Glutamatergic neuron (in vitro differentiated cells): ENCODE measurements at regions not wholly inside any gene's neighbourhood (a gene's known extent, or its start where the extent isn't known, plus 50 kb on each side); places are given as distances from the start of the nearest gene placed in this dataset.
"Not testable (repeated sequence)": the region's sequence is repeated elsewhere in the genome, so short reads cannot be mapped to it uniquely, and the experiment has no call there.

Experiments used
- DNase-seq: peaks from one replicate; pipeline ENCODE4 v3.0.0; 2022
- H3K27ac Mint-ChIP-seq: one replicate; pipeline ENCODE4 v1.8.0; 2020; ENCODE audit warnings: mild to moderate bottlenecking, mixed read lengths, inconsistent platforms; ENCODE audit not compliant: unreplicated experiment
- H3K27me3 Mint-ChIP-seq: one replicate; pipeline ENCODE4 v1.8.0; 2020; ENCODE audit warnings: mild to moderate bottlenecking, moderate library complexity, mixed read lengths, inconsistent platforms; ENCODE audit not compliant: unreplicated experiment
- H3K36me3 Mint-ChIP-seq: one replicate; pipeline ENCODE4 v1.8.0; 2020; ENCODE audit warnings: mild to moderate bottlenecking, mixed read lengths, inconsistent platforms; ENCODE audit not compliant: unreplicated experiment
- H3K4me1 Mint-ChIP-seq: one replicate; pipeline ENCODE4 v1.8.0; 2020; ENCODE audit warnings: mild to moderate bottlenecking, low read depth, mixed read lengths, inconsistent platforms; ENCODE audit not compliant: unreplicated experiment
- H3K4me3 Mint-ChIP-seq: one replicate; pipeline ENCODE4 v1.8.0; 2020; ENCODE audit warnings: mild to moderate bottlenecking, mixed read lengths, inconsistent platforms; ENCODE audit not compliant: unreplicated experiment
- H3K9me3 Mint-ChIP-seq: one replicate; pipeline ENCODE4 v1.8.0; 2020; ENCODE audit warnings: mild to moderate bottlenecking, moderate library complexity, mixed read lengths, inconsistent platforms; ENCODE audit not compliant: unreplicated experiment
- CTCF ChIP-seq: fragments of 200-600 bp; sonication (generic); IDR thresholded peaks from one replicate; pipeline ENCODE4 v1.5.0; 2021; ENCODE audit not compliant: partially characterized antibody, unreplicated experiment

GRCh38 chr3:11908981-11909698 is 62.5 kb upstream of the TAMM41 start:
- no peak for DNase-seq
- Mint-ChIP-seq H3K36me3 (no peaks in the 10 kb centered on the region), H3K27me3 (peaks cover 1% of the 10 kb centered on the region), H3K27ac (no peak overlapping the region), H3K9me3 (no peaks in the 10 kb centered on the region), H3K4me1 (no peaks in the 10 kb centered on the region), H3K4me3 (no peak overlapping the region)
- TF ChIP-seq CTCF, result no peak

GRCh38 chr3:11909726-11910125 is 63.0 kb upstream of the TAMM41 start:
- Mint-ChIP-seq H3K27ac (no peak overlapping the region), H3K9me3 (no peaks in the 10 kb centered on the region), H3K36me3 (no peaks in the 10 kb centered on the region), H3K27me3 (peaks cover 1% of the 10 kb centered on the region), H3K4me3 (no peak overlapping the region), H3K4me1 (no peaks in the 10 kb centered on the region)
- no peak for DNase-seq
- TF ChIP-seq CTCF, result no peak

GRCh38 chr3:11910216-11910930 is 63.7 kb upstream of the TAMM41 start:
- not testable (repeated sequence) for H3K4me1 Mint-ChIP-seq, H3K9me3 Mint-ChIP-seq, H3K36me3 Mint-ChIP-seq, H3K27ac Mint-ChIP-seq, H3K27me3 Mint-ChIP-seq, H3K4me3 Mint-ChIP-seq, DNase-seq

- Mint-ChIP-seq H3K4me1 (no peaks in the 10 kb centered on the region), H3K36me3 (no peaks in the 10 kb centered on the region), H3K9me3 (no peaks in the 10 kb centered on the region), H3K27ac (no peak overlapping the region), H3K27me3 (peaks cover 4% of the 10 kb centered on the region), H3K4me3 (no peak overlapping the region)
- TF ChIP-seq CTCF, result no peak
- DNase-seq, result no peak
These were observed 64.4 kb upstream of the TAMM41 start for GRCh38 chr3:11910971-11911531.

- not testable (repeated sequence) for H3K9me3 Mint-ChIP-seq, H3K36me3 Mint-ChIP-seq, H3K4me3 Mint-ChIP-seq, H3K4me1 Mint-ChIP-seq, H3K27ac Mint-ChIP-seq, DNase-seq, H3K27me3 Mint-ChIP-seq
These were observed 65.2 kb upstream of the TAMM41 start for GRCh38 chr3:11911887-11912286.

- H3K27ac Mint-ChIP-seq, result no peak overlapping the region
- peaks cover 4% of the 10 kb centered on the region for H3K27me3 Mint-ChIP-seq
- H3K4me1 Mint-ChIP-seq, result no peaks in the 10 kb centered on the region
- DNase-seq, result no peak
- H3K4me3 Mint-ChIP-seq, result no peak overlapping the region
- H3K9me3 Mint-ChIP-seq, result no peaks in the 10 kb centered on the region
- TF ChIP-seq CTCF, result no peak
- peaks cover under 1% of the 10 kb centered on the region for H3K36me3 Mint-ChIP-seq
These were observed 66.6 kb upstream of the TAMM41 start for GRCh38 chr3:11913316-11913715.
